WTC11 (cell line): ENCODE measurements at regions not wholly inside any gene's neighbourhood (a gene's known extent, or its start where the extent isn't known, plus 50 kb on each side); places are given as distances from the start of the nearest gene placed in this dataset.

Source experiments
- ATAC-seq: fragments of 200-7000 bp; cut with Tn5 transposase; 2 replicates; pipeline ENCODE4 v1.10.0; 2021; ENCODE audit warnings: mild to moderate bottlenecking, moderate library complexity
- CTCF ChIA-PET: fragments of 300-600 bp; sonication (Branson Sonifier 250); formaldehyde crosslinking; loops from one replicate; lab custom pipeline; 2021; ENCODE audit warnings: antibody characterized with exemption; lab: Charles Lee
- POLR2A ChIA-PET: fragments of 350-600 bp; sonication (Branson Sonifier 250); formaldehyde crosslinking; loops from one replicate; lab custom pipeline; 2021; ENCODE audit warnings: antibody characterized with exemption; lab: Charles Lee
- DNase-seq: peaks from one replicate; pipeline ENCODE4 v3.0.0; 2021; ENCODE audit warnings: low spot score
- H3K27ac Mint-ChIP-seq: 2 replicates; pipeline ENCODE4 v1.8.0; 2021; ENCODE audit warnings: mixed read lengths
- H3K27me3 Mint-ChIP-seq: 2 replicates; pipeline ENCODE4 v1.8.0; 2021; ENCODE audit warnings: low read depth, mild to moderate bottlenecking, moderate library complexity, mixed read lengths
- H3K36me3 Mint-ChIP-seq: 2 replicates; pipeline ENCODE4 v1.8.0; 2021; ENCODE audit warnings: mixed read lengths
- H3K4me1 Mint-ChIP-seq: 2 replicates; pipeline ENCODE4 v1.8.0; 2022; ENCODE audit warnings: mixed read lengths
- H3K4me3 Mint-ChIP-seq: 2 replicates; pipeline ENCODE4 v1.8.0; 2021; ENCODE audit warnings: mild to moderate bottlenecking, moderate library complexity, mixed read lengths
- H3K9me3 Mint-ChIP-seq: 2 replicates; pipeline ENCODE4 v1.8.0; 2021; ENCODE audit warnings: mixed read lengths
- ATF2 ChIP-seq: sonication (generic); formaldehyde crosslinking; IDR thresholded peaks from 2 replicates; pipeline ENCODE4 v1.8.1; 2022; ENCODE audit warnings: low read depth, missing genetic modification reagents, borderline replicate concordance
- ATF3 ChIP-seq: sonication (generic); formaldehyde crosslinking; conservative IDR thresholded peaks from 2 replicates; pipeline ENCODE4 v1.8.1; 2022; ENCODE audit warnings: mild to moderate bottlenecking, missing genetic modification reagents
- ELF4 ChIP-seq: sonication (generic); formaldehyde crosslinking; IDR thresholded peaks from 2 replicates; pipeline ENCODE4 v1.8.1; 2022; ENCODE audit warnings: low read depth, mild to moderate bottlenecking, moderate library complexity, missing genetic modification reagents
- FOXK1 ChIP-seq: sonication (generic); formaldehyde crosslinking; IDR thresholded peaks from 2 replicates; pipeline ENCODE4 v1.8.0; 2022; ENCODE audit warnings: mild to moderate bottlenecking, moderate library complexity, missing genetic modification reagents
- GRHL2 ChIP-seq: fragments of 250-450 bp; sonication (Bioruptor Pico); IDR thresholded peaks from 2 replicates; pipeline ENCODE4 v1.8.0; 2022; ENCODE audit warnings: mild to moderate bottlenecking, moderate library complexity; ENCODE audit not compliant: insufficient replicate concordance, severe bottlenecking
- IRF1 ChIP-seq: sonication (generic); formaldehyde crosslinking; IDR thresholded peaks from 2 replicates; pipeline ENCODE4 v1.8.0; 2023; ENCODE audit warnings: missing genetic modification reagents
- NFE2L1 ChIP-seq: sonication (generic); formaldehyde crosslinking; IDR thresholded peaks from 2 replicates; pipeline ENCODE4 v1.8.1; 2023; ENCODE audit warnings: missing genetic modification reagents
- PREB ChIP-seq: sonication (generic); formaldehyde crosslinking; IDR thresholded peaks from 2 replicates; pipeline ENCODE4 v1.8.1; 2022; ENCODE audit warnings: mild to moderate bottlenecking, missing genetic modification reagents, moderate library complexity, borderline replicate concordance
- SOX15 ChIP-seq: fragments of 250-450 bp; sonication (Bioruptor Pico); IDR thresholded peaks from 2 replicates; pipeline ENCODE4 v1.9.0; 2021; ENCODE audit warnings: mild to moderate bottlenecking
- TP53 ChIP-seq: sonication (generic); formaldehyde crosslinking; IDR thresholded peaks from 2 replicates; pipeline ENCODE4 v1.8.1; 2023; ENCODE audit warnings: mild to moderate bottlenecking, missing genetic modification reagents
- USF1 ChIP-seq: sonication (generic); formaldehyde crosslinking; IDR thresholded peaks from 2 replicates; pipeline ENCODE4 v1.8.0; 2022; ENCODE audit warnings: mild to moderate bottlenecking, missing genetic modification reagents
- ZNF281 ChIP-seq: sonication (generic); formaldehyde crosslinking; IDR thresholded peaks from 2 replicates; pipeline ENCODE4 v1.8.0; 2023; ENCODE audit warnings: mild to moderate bottlenecking, missing genetic modification reagents
- ZNF317 ChIP-seq: sonication (generic); formaldehyde crosslinking; IDR thresholded peaks from 2 replicates; pipeline ENCODE4 v1.8.1; 2023; ENCODE audit warnings: low read depth, mild to moderate bottlenecking, moderate library complexity, missing genetic modification reagents, borderline replicate concordance
- ZNF396 ChIP-seq: fragments of 250-450 bp; sonication (Bioruptor Pico); IDR thresholded peaks from 2 replicates; pipeline ENCODE4 v1.8.0; 2021; ENCODE audit warnings: mild to moderate bottlenecking, moderate library complexity, borderline replicate concordance
- ZNF423 ChIP-seq: fragments of 250-450 bp; sonication (Bioruptor Pico); IDR thresholded peaks from 2 replicates; pipeline ENCODE4 v2.1.2; 2022; ENCODE audit warnings: mild to moderate bottlenecking, moderate library complexity
- TF ChIP-seq, protein P1 (sequence below): fragments of 250-450 bp; sonication (Bioruptor Pico); IDR thresholded peaks from 2 replicates; pipeline ENCODE4 v1.9.0; 2021; ENCODE audit warnings: mild to moderate bottlenecking
- TF ChIP-seq, protein P2 (sequence below): sonication (generic); formaldehyde crosslinking; IDR thresholded peaks from 2 replicates; pipeline ENCODE4 v1.8.0; 2023; ENCODE audit warnings: missing genetic modification reagents, mild to moderate bottlenecking, borderline replicate concordance
- TF ChIP-seq, protein P3 (sequence below): sonication (generic); formaldehyde crosslinking; IDR thresholded peaks from 2 replicates; pipeline ENCODE4 v1.8.1; 2023; ENCODE audit warnings: mild to moderate bottlenecking, moderate library complexity, missing genetic modification reagents

DNA sequence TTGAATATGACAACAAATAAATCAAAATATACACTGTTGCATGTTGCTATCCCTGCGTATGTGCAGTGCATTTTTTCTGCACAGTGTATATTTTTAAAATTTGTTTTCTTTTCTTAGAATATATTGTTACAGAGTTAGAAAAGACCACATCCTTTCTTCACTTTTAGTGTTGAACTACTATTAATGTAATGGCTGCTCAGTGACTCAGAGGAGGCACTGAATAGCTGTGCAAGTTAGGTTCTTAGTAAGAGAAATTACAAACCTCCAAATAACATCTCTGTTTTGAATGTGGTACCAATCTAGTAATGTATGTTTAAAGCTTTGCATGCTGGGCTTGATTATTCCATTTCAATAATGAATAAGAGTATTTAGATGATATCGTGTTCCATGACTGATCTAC is 208.9 kb upstream of the PRR16 start:
- DNase-seq (no peak), ATAC-seq (no peak)
- H3K4me1 Mint-ChIP-seq = peaks cover 9% of the 10 kb centered on the region

DNA sequence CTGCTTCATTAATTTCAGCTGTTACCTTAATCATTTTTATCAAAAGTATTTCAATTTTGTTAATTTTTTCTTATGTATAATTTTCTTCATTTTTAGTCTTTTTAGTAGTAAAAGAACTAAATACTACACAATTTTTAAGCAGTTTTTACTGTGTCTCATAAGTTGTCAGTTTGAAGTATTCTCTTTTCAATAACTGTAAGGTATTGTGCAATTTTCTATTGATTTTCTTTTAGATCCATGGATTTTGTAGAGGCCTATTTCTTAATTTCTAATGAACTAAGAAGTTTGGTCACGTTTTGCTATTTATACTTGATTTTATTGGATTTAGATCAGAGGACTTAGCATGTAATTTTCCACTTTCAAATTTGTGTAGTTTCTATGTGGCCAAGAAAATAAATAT is 207.7 kb upstream of the PRR16 start:
- Mint-ChIP-seq H3K4me1 (peaks cover 9% of the 10 kb centered on the region), H3K27ac (no peak overlapping the region), H3K4me3 (no peak overlapping the region), H3K27me3 (no peaks in the 10 kb centered on the region), H3K36me3 (no peaks in the 10 kb centered on the region), H3K9me3 (no peaks in the 10 kb centered on the region)
- ATAC-seq = no peak
- no peak for DNase-seq
- CTCF ChIA-PET = interaction anchor here (1.1 kb wide), 1 partner anchor 28 kb away, joined by 4 read pairs; no protein-coding TSS in a partner anchor
- POLR2A ChIA-PET = no interaction called here
- TF ChIP-seq ZNF281 (CRISPR knock-in tag) (no peak), ZNF396 (no peak), PREB (CRISPR knock-in tag) (no peak), ZNF317 (no peak), ZNF423 (no peak), ATF3 (CRISPR knock-in tag) (no peak), IRF1 (CRISPR knock-in tag) (no peak)
- TF ChIP-seq, protein P1, sequence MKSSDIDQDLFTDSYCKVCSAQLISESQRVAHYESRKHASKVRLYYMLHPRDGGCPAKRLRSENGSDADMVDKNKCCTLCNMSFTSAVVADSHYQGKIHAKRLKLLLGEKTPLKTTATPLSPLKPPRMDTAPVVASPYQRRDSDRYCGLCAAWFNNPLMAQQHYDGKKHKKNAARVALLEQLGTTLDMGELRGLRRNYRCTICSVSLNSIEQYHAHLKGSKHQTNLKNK = no peak
- TF ChIP-seq, protein P2, sequence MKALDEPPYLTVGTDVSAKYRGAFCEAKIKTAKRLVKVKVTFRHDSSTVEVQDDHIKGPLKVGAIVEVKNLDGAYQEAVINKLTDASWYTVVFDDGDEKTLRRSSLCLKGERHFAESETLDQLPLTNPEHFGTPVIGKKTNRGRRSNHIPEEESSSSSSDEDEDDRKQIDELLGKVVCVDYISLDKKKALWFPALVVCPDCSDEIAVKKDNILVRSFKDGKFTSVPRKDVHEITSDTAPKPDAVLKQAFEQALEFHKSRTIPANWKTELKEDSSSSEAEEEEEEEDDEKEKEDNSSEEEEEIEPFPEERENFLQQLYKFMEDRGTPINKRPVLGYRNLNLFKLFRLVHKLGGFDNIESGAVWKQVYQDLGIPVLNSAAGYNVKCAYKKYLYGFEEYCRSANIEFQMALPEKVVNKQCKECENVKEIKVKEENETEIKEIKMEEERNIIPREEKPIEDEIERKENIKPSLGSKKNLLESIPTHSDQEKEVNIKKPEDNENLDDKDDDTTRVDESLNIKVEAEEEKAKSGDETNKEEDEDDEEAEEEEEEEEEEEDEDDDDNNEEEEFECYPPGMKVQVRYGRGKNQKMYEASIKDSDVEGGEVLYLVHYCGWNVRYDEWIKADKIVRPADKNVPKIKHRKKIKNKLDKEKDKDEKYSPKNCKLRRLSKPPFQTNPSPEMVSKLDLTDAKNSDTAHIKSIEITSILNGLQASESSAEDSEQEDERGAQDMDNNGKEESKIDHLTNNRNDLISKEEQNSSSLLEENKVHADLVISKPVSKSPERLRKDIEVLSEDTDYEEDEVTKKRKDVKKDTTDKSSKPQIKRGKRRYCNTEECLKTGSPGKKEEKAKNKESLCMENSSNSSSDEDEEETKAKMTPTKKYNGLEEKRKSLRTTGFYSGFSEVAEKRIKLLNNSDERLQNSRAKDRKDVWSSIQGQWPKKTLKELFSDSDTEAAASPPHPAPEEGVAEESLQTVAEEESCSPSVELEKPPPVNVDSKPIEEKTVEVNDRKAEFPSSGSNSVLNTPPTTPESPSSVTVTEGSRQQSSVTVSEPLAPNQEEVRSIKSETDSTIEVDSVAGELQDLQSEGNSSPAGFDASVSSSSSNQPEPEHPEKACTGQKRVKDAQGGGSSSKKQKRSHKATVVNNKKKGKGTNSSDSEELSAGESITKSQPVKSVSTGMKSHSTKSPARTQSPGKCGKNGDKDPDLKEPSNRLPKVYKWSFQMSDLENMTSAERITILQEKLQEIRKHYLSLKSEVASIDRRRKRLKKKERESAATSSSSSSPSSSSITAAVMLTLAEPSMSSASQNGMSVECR (CRISPR knock-in tag) = no peak
- TF ChIP-seq, protein P3, sequence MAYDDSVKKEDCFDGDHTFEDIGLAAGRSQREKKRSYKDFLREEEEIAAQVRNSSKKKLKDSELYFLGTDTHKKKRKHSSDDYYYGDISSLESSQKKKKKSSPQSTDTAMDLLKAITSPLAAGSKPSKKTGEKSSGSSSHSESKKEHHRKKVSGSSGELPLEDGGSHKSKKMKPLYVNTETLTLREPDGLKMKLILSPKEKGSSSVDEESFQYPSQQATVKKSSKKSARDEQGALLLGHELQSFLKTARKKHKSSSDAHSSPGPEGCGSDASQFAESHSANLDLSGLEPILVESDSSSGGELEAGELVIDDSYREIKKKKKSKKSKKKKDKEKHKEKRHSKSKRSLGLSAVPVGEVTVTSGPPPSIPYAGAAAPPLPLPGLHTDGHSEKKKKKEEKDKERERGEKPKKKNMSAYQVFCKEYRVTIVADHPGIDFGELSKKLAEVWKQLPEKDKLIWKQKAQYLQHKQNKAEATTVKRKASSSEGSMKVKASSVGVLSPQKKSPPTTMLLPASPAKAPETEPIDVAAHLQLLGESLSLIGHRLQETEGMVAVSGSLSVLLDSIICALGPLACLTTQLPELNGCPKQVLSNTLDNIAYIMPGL (CRISPR knock-in tag) = no peak

More for the DNA sequence above, 208.9 kb upstream of the PRR16 start:
- Mint-ChIP-seq H3K27ac (no peak overlapping the region), H3K27me3 (no peaks in the 10 kb centered on the region), H3K4me3 (no peak overlapping the region), H3K9me3 (no peaks in the 10 kb centered on the region), H3K36me3 (no peaks in the 10 kb centered on the region)
- ChIA-PET POLR2A (no interaction called here), CTCF (interaction anchor here (1.1 kb wide), 1 partner anchor 27 kb away, joined by 4 read pairs; no protein-coding TSS in a partner anchor)
- TF ChIP-seq SOX15 (CRISPR knock-in tag) (no peak), GRHL2 (no peak), NFE2L1 (no peak), FOXK1 (CRISPR knock-in tag) (no peak), USF1 (no peak), TP53 (no peak), ATF2 (CRISPR knock-in tag) (no peak), ELF4 (CRISPR knock-in tag) (no peak)
